Superior temporal gyrus (tissue), 1 donor: ENCODE measurements at regions not wholly inside any gene's neighbourhood (a gene's known extent, or its start where the extent isn't known, plus 50 kb on each side); places are given as distances from the start of the nearest gene placed in this dataset.

Experiments used
- DNase-seq: peaks from one replicate; pipeline ENCODE4 v3.0.0-alpha.2; 2016; ENCODE audit errors: extremely low spot score

GRCh38 chr14:104356020-104356737, 217.8 kb downstream of the KIF26A start:
- no peak for DNase-seq

GRCh38 chr14:104356738-104357688, 218.6 kb downstream of the KIF26A start:
- DNase-seq = no peak

GRCh38 chr14:104357689-104358527, 219.5 kb downstream of the KIF26A start:
- DNase-seq = no peak

- no peak for DNase-seq
Observed at GRCh38 chr14:104358528-104359300, 220.3 kb downstream of the KIF26A start.

- DNase-seq = no peak
Observed at GRCh38 chr14:104359301-104359968, 220.1 kb upstream of the C14orf180 start.

- DNase-seq = no peak
Observed at GRCh38 chr14:104359969-104360442, 219.6 kb upstream of the C14orf180 start.

- DNase-seq = no peak
Observed at GRCh38 chr14:104360501-104360900, 219.1 kb upstream of the C14orf180 start.

GRCh38 chr14:104361101-104361591, 218.4 kb upstream of the C14orf180 start:
- no peak for DNase-seq

GRCh38 chr14:104361921-104362681, 217.5 kb upstream of the C14orf180 start:
- no peak for DNase-seq

GRCh38 chr14:104362761-104363605, 216.6 kb upstream of the C14orf180 start:
- DNase-seq = no peak

GRCh38 chr14:104363891-104364760, 215.4 kb upstream of the C14orf180 start:
- DNase-seq = no peak

- DNase-seq = no peak
Observed at GRCh38 chr14:104364830-104365229, 214.7 kb upstream of the C14orf180 start.

GRCh38 chr14:104366931-104367865, 212.4 kb upstream of the C14orf180 start:
- DNase-seq = no peak

GRCh38 chr14:104367866-104368750, 211.5 kb upstream of the C14orf180 start:
- no peak for DNase-seq

GRCh38 chr14:104368751-104369100, 210.8 kb upstream of the C14orf180 start:
- no peak for DNase-seq
